ENCODE measurements at regions not wholly inside any gene's neighbourhood (a gene's known extent, or its start where the extent isn't known, plus 50 kb on each side); places are given as distances from the start of the nearest gene placed in this dataset.

DNA sequence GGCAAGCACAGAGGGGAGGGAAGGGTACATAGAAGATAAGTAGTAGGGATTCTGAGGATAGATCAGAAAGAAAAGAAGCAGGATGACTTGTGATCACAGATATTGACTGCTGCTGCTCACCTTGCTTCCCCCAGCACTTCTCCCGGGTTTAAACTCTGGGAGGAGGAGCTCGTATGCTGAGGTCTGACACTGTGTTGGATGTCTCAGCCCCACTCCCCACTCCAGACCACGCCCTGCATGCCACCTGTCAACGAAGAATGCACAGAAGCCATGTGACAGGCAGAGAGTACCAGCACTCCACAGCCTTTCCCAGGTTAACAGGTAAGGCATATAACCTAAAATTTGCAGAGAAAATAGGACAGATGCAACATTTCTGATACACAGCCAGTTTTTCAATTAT, 388.9 kb downstream of the TNS3 start:
- Histone ChIP-seq H3K4me3 (replicated peaks in 1 of 2; ENCODE audit: low read depth in 1 of 2, low read length in 2 of 2) (no peak overlapping the region), H4K20me1 (ENCODE audit: insufficient read depth) (no peaks in the 10 kb centered on the region), H3K4me2 (ENCODE audit: low read length) (no peak overlapping the region), H3K36me3 (ENCODE audit: control insufficient read depth in 1 of 2, insufficient read depth in 2 of 2, low read length in 2 of 2) (no peaks in the 10 kb centered on the region), H3K9ac (ENCODE audit: low read length) (no peak overlapping the region), H2AFZ (ENCODE audit: low read depth, low read length, poor library complexity, severe bottlenecking) (no peak overlapping the region), H3K27ac (ENCODE audit: low read depth, low read length) (no peak overlapping the region), H3K79me2 (ENCODE audit: insufficient read depth, low read length) (no peaks in the 10 kb centered on the region), H3K27me3 (ENCODE audit: insufficient read depth, low read length) (peaks cover 6% of the 10 kb centered on the region; the same call in 1 of the 2 replicates), H3K9me2 (ENCODE audit: insufficient read depth) (no peaks in the 10 kb centered on the region), H3K4me1 (ENCODE audit: control insufficient read depth in 1 of 2, insufficient read depth in 2 of 2, low read length in 2 of 2) (no peaks in the 10 kb centered on the region), H3K9me3 (ENCODE audit: control insufficient read depth in 1 of 2, insufficient read depth in 1 of 2, low read depth in 1 of 2, low read length in 2 of 2) (no peaks in the 10 kb centered on the region)
- no peak for DNase-seq (ENCODE audit: low read depth, low spot score)
- CTCF ChIA-PET: no interaction called here
- intact Hi-C loops (cut with micrococcal nuclease): no loop called here
- TF ChIP-seq ZNF274 (IDR thresholded peaks at IDR 0.05; ENCODE audit: low read depth, low read length) (no peak), JUND (IDR thresholded peaks at IDR 0.05) (no peak), CEBPB (IDR thresholded peaks at IDR 0.05; ENCODE audit: low read depth) (no peak), SRF (IDR thresholded peaks at IDR 0.05; ENCODE audit: low read depth) (no peak), EZH2phosphoT487 (IDR thresholded peaks at IDR 0.05; ENCODE audit: borderline replicate concordance) (no peak), SP1 (IDR thresholded peaks at IDR 0.05; ENCODE audit: low read depth) (no peak), FOSL1 (IDR thresholded peaks at IDR 0.05; ENCODE audit: low read depth) (no peak), TCF7L2 (IDR thresholded peaks at IDR 0.05; ENCODE audit: borderline replicate concordance, extremely low read depth, insufficient read depth, insufficient read length) (no peak), RAD21 (IDR thresholded peaks at IDR 0.05; ENCODE audit: low read depth) (no peak), SIN3A (IDR thresholded peaks at IDR 0.05; ENCODE audit: low read depth) (no peak), EZH2 (IDR thresholded peaks at IDR 0.05) (no peak), EGR1 (IDR thresholded peaks at IDR 0.05; ENCODE audit: low read depth) (no peak), YY1 (IDR thresholded peaks at IDR 0.05; ENCODE audit: extremely low read depth, insufficient replicate concordance, low read depth, low read length) (no peak), ELF1 (IDR thresholded peaks at IDR 0.05; ENCODE audit: borderline replicate concordance, low read depth) (no peak)
- TF ChIP-seq, protein P1, sequence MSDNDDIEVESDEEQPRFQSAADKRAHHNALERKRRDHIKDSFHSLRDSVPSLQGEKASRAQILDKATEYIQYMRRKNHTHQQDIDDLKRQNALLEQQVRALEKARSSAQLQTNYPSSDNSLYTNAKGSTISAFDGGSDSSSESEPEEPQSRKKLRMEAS (IDR thresholded peaks at IDR 0.05): no peak
- TF ChIP-seq, protein P2, sequence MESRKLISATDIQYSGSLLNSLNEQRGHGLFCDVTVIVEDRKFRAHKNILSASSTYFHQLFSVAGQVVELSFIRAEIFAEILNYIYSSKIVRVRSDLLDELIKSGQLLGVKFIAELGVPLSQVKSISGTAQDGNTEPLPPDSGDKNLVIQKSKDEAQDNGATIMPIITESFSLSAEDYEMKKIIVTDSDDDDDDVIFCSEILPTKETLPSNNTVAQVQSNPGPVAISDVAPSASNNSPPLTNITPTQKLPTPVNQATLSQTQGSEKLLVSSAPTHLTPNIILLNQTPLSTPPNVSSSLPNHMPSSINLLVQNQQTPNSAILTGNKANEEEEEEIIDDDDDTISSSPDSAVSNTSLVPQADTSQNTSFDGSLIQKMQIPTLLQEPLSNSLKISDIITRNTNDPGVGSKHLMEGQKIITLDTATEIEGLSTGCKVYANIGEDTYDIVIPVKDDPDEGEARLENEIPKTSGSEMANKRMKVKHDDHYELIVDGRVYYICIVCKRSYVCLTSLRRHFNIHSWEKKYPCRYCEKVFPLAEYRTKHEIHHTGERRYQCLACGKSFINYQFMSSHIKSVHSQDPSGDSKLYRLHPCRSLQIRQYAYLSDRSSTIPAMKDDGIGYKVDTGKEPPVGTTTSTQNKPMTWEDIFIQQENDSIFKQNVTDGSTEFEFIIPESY (IDR thresholded peaks at IDR 0.05; ENCODE audit: extremely low read depth, insufficient replicate concordance, low read length): no peak
- TF ChIP-seq, protein P3, sequence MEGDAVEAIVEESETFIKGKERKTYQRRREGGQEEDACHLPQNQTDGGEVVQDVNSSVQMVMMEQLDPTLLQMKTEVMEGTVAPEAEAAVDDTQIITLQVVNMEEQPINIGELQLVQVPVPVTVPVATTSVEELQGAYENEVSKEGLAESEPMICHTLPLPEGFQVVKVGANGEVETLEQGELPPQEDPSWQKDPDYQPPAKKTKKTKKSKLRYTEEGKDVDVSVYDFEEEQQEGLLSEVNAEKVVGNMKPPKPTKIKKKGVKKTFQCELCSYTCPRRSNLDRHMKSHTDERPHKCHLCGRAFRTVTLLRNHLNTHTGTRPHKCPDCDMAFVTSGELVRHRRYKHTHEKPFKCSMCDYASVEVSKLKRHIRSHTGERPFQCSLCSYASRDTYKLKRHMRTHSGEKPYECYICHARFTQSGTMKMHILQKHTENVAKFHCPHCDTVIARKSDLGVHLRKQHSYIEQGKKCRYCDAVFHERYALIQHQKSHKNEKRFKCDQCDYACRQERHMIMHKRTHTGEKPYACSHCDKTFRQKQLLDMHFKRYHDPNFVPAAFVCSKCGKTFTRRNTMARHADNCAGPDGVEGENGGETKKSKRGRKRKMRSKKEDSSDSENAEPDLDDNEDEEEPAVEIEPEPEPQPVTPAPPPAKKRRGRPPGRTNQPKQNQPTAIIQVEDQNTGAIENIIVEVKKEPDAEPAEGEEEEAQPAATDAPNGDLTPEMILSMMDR (IDR thresholded peaks at IDR 0.05 in 2 of 3, conservative IDR thresholded peaks at IDR 0.05 in 1 of 3; ENCODE audit: borderline replicate concordance in 1 of 3, insufficient read depth in 1 of 3, low read depth in 2 of 3, low read length in 2 of 3): no peak
- RAD21 ChIA-PET (ENCODE audit: low non-redundant PET in 1 of 2, low total read pairs in 2 of 2, uncharacterized antibody in 2 of 2, unreplicated experiment in 2 of 2): no interaction called here
- POLR2A ChIA-PET: no interaction called here
- BruUV-seq (replicated peaks): no TSS peak
- no peak for ATAC-seq
